Smooth muscle cell (in vitro differentiated cells): ENCODE measurements at regions not wholly inside any gene's neighbourhood (a gene's known extent, or its start where the extent isn't known, plus 50 kb on each side); places are given as distances from the start of the nearest gene placed in this dataset.

Experiments
- DNase-seq: peaks from one replicate; lab custom pipeline; 2025; ENCODE audit not compliant: unreplicated experiment; lab: John Stamatoyannopoulos, UW
- H2AFZ ChIP-seq: fragments of 200-600 bp; sonication (generic); 2 replicates; pipeline ENCODE4 v1.6.0; 2016; ENCODE audit warnings: antibody characterized with exemption, low read depth, mild to moderate bottlenecking
- H3F3A ChIP-seq: fragments of 200-600 bp; sonication (generic); 2 replicates; pipeline ENCODE4 v1.6.0; 2017; ENCODE audit warnings: antibody characterized with exemption, low read depth
- H3K27ac ChIP-seq: fragments of 200-600 bp; sonication (generic); 2 replicates; pipeline ENCODE4 v1.5.1; 2016; ENCODE audit warnings: low read depth, mild to moderate bottlenecking
- H3K27me3 ChIP-seq: fragments of 200-600 bp; sonication (generic); 2 replicates; pipeline ENCODE4 v1.6.1; 2016; ENCODE audit warnings: low read depth, mild to moderate bottlenecking
- H3K36me3 ChIP-seq: fragments of 200-600 bp; sonication (generic); 2 replicates; pipeline ENCODE4 v1.5.1; 2016; ENCODE audit warnings: low read depth
- H3K4me1 ChIP-seq: fragments of 200-600 bp; sonication (generic); 2 replicates; pipeline ENCODE4 v1.5.1; 2016; ENCODE audit warnings: low read depth
- H3K4me2 ChIP-seq: fragments of 200-600 bp; sonication (generic); 2 replicates; pipeline ENCODE4 v1.6.0; 2016; ENCODE audit warnings: mild to moderate bottlenecking
- H3K4me3 ChIP-seq: fragments of 200-600 bp; sonication (generic); 2 replicates; pipeline ENCODE4 v1.5.1; 2016; ENCODE audit warnings: mild to moderate bottlenecking
- H3K79me2 ChIP-seq: fragments of 200-600 bp; sonication (generic); 2 replicates; pipeline ENCODE4 v1.6.0; 2016; ENCODE audit warnings: low read depth, mild to moderate bottlenecking
- H3K9ac ChIP-seq: fragments of 200-600 bp; sonication (generic); 2 replicates; pipeline ENCODE4 v1.6.0; 2016; ENCODE audit warnings: low read depth
- H3K9me3 ChIP-seq: fragments of 200-600 bp; sonication (generic); replicated peaks from 2 replicates; pipeline ENCODE4 v1.5.1; 2016; ENCODE audit warnings: low read depth
- H4K20me1 ChIP-seq: fragments of 200-600 bp; sonication (generic); 2 replicates; pipeline ENCODE4 v1.6.0; 2016; ENCODE audit warnings: low read depth
- CTCF ChIP-seq: fragments of 200-600 bp; sonication (generic); IDR thresholded peaks from 2 replicates; pipeline ENCODE4 v1.5.1; 2017; ENCODE audit warnings: borderline replicate concordance, mild to moderate bottlenecking, antibody characterized with exemption; ENCODE audit not compliant: insufficient read depth, poor library complexity, severe bottlenecking
- WGBS: methylation state at CpG from one replicate; pipeline ENCODE4 v1.1.7; 2016; ENCODE audit warnings: low lambda C conversion rate; 5-methylcytosine and 5-hydroxymethylcytosine counted together

GRCh38 chr7:155227004-155227787, 70.5 kb upstream of the INSIG1 start:
- H3K27me3 ChIP-seq = no peaks in the 10 kb centered on the region
- TF ChIP-seq CTCF = no peak
- 74% methylated on average over 27 of the region's 27 CpGs for WGBS

GRCh38 chr7:155227788-155228458, 69.8 kb upstream of the INSIG1 start:
- peak overlapping the region; percentile 82 for H3K27ac ChIP-seq
- H3F3A ChIP-seq = peaks cover 12% of the 10 kb centered on the region
- no peak for TF ChIP-seq CTCF
- no peak overlapping the region for H2AFZ ChIP-seq
- peaks cover 14% of the 10 kb centered on the region for H3K4me1 ChIP-seq
- H3K36me3 ChIP-seq = no peaks in the 10 kb centered on the region
- no peak overlapping the region for H3K4me3 ChIP-seq
- WGBS = 59% methylated on average over 22 of the region's 22 CpGs
- no peaks in the 10 kb centered on the region for H3K79me2 ChIP-seq
- no peaks in the 10 kb centered on the region for H3K9me3 ChIP-seq
- no peaks in the 10 kb centered on the region for H3K27me3 ChIP-seq
- no peak for DNase-seq
- no peaks in the 10 kb centered on the region for H4K20me1 ChIP-seq
- no peak overlapping the region for H3K9ac ChIP-seq
- peak overlapping the region; percentile 63 for H3K4me2 ChIP-seq

More at GRCh38 chr7:155227004-155227787, 70.5 kb upstream of the INSIG1 start:
- no peaks in the 10 kb centered on the region for H3K79me2 ChIP-seq
- DNase-seq = no peak
- H2AFZ ChIP-seq = no peak overlapping the region
- H3F3A ChIP-seq = peaks cover 6% of the 10 kb centered on the region
- H3K4me3 ChIP-seq = no peak overlapping the region
- H3K4me1 ChIP-seq = peaks cover 14% of the 10 kb centered on the region
- H3K9ac ChIP-seq = no peak overlapping the region
- peak overlapping the region; percentile 63 for H3K4me2 ChIP-seq
- peak overlapping the region; percentile 82 for H3K27ac ChIP-seq
- H4K20me1 ChIP-seq = no peaks in the 10 kb centered on the region
- no peaks in the 10 kb centered on the region for H3K36me3 ChIP-seq
- no peaks in the 10 kb centered on the region for H3K9me3 ChIP-seq

- no peaks in the 10 kb centered on the region for H3K36me3 ChIP-seq
- WGBS = 39% methylated on average over 8 of the region's 8 CpGs
- no peak overlapping the region for H2AFZ ChIP-seq
- TF ChIP-seq CTCF = no peak
- peak overlapping the region; percentile 63 for H3K4me2 ChIP-seq
- H3K9ac ChIP-seq = peak overlapping the region; percentile 30
- H3K9me3 ChIP-seq = no peaks in the 10 kb centered on the region
- H3K27ac ChIP-seq = peak overlapping the region; percentile 82
- no peak overlapping the region for H3K4me3 ChIP-seq
- H3K27me3 ChIP-seq = no peaks in the 10 kb centered on the region
- no peaks in the 10 kb centered on the region for H4K20me1 ChIP-seq
- H3F3A ChIP-seq = peaks cover 12% of the 10 kb centered on the region
- DNase-seq = no peak
- peaks cover 14% of the 10 kb centered on the region for H3K4me1 ChIP-seq
- no peaks in the 10 kb centered on the region for H3K79me2 ChIP-seq
These were observed 69.2 kb upstream of the INSIG1 start for GRCh38 chr7:155228459-155228845.

- peak overlapping the region; percentile 82 for H3K27ac ChIP-seq
- H3K9ac ChIP-seq = peak overlapping the region; percentile 30
- H4K20me1 ChIP-seq = no peaks in the 10 kb centered on the region
- no peaks in the 10 kb centered on the region for H3K79me2 ChIP-seq
- H2AFZ ChIP-seq = no peak overlapping the region
- no peak for TF ChIP-seq CTCF
- H3K4me1 ChIP-seq = peaks cover 14% of the 10 kb centered on the region
- peak overlapping the region; percentile 63 for H3K4me2 ChIP-seq
- H3K9me3 ChIP-seq = no peaks in the 10 kb centered on the region
- no peaks in the 10 kb centered on the region for H3K27me3 ChIP-seq
- no peak for DNase-seq
- peaks cover 14% of the 10 kb centered on the region for H3F3A ChIP-seq
- H3K36me3 ChIP-seq = no peaks in the 10 kb centered on the region
- 84% methylated on average over 9 of the region's 9 CpGs for WGBS
- no peak overlapping the region for H3K4me3 ChIP-seq
These were observed 68.8 kb upstream of the INSIG1 start for GRCh38 chr7:155228894-155229293.
